ENCODE measurements at regions not wholly inside any gene's neighbourhood (a gene's known extent, or its start where the extent isn't known, plus 50 kb on each side); places are given as distances from the start of the nearest gene placed in this dataset.

DNA sequence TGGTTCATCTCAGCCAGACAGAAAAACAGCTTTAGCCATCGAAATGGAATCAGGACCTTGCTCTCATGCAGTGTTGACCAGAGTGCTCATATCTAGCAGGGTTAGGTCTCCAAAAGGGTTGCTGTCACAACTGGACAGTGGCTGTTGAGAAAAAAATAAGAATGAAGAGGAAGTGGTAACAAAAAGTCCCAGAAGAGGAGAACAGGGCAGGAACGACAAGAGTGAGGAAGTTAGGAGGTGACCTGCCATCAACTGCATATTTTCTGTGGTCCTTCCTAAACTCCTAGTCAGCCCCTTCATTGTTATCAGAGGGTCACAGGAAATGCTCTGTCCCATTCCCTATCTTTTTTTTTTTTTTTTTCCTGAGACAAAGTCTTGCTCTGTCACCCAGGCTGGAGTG is 188.1 kb upstream of the LINC00305 start:
- H3K36me3 ChIP-seq (ENCODE audit: low read depth), result no peaks in the 10 kb centered on the region
- no peak overlapping the region for H3K4me2 ChIP-seq
- H2AFZ ChIP-seq, result no peak overlapping the region
- H4K20me1 ChIP-seq (ENCODE audit: insufficient read depth), result no peaks in the 10 kb centered on the region
- no peak overlapping the region for H3K4me3 ChIP-seq
- BruUV-seq (replicated peaks), result no TSS peak
- TF ChIP-seq CTCF (conservative IDR thresholded peaks at IDR 0.05) (no peak), EZH2 (IDR thresholded peaks at IDR 0.05; ENCODE audit: low read depth) (no peak)
- ChIA-PET CTCF (no interaction called here), POLR2A (ENCODE audit: unreplicated experiment) (no interaction called here)
- no peak for DNase-seq
- no peaks in the 10 kb centered on the region for H3F3A ChIP-seq (ENCODE audit: insufficient read depth, low read depth)
- no peaks in the 10 kb centered on the region for H3K27me3 ChIP-seq (ENCODE audit: insufficient read depth, low read depth)
- no peak overlapping the region for H3K27ac ChIP-seq
- intact Hi-C loops (cut with micrococcal nuclease; ENCODE audit: unreplicated experiment), result loop anchor here (10.0 kb wide), 1 partner anchor 232 kb away; no protein-coding TSS in a partner anchor
- H3K9me3 ChIP-seq (ENCODE audit: insufficient read depth, low read depth), result no peaks in the 10 kb centered on the region
- H3K79me2 ChIP-seq (ENCODE audit: low read depth), result no peaks in the 10 kb centered on the region
- no peaks in the 10 kb centered on the region for H3K9me2 ChIP-seq (ENCODE audit: insufficient read depth)
- H3K4me1 ChIP-seq (replicated peaks; ENCODE audit: insufficient read depth), result no peaks in the 10 kb centered on the region

- CTCF ChIA-PET, result no interaction called here
- H3K4me1 ChIP-seq (replicated peaks; ENCODE audit: insufficient read depth), result no peaks in the 10 kb centered on the region
- no peaks in the 10 kb centered on the region for H3K27me3 ChIP-seq (ENCODE audit: insufficient read depth, low read depth)
- no peak overlapping the region for H3K4me2 ChIP-seq
- no peaks in the 10 kb centered on the region for H4K20me1 ChIP-seq (ENCODE audit: insufficient read depth)
- no peaks in the 10 kb centered on the region for H3K9me2 ChIP-seq (ENCODE audit: insufficient read depth)
- intact Hi-C loops (cut with micrococcal nuclease; ENCODE audit: unreplicated experiment), result loop anchor here (10.0 kb wide), 1 partner anchor 230 kb away; no protein-coding TSS in a partner anchor
- no peak overlapping the region for H3K27ac ChIP-seq
- DNase-seq, result no peak
- H3K9me3 ChIP-seq (ENCODE audit: insufficient read depth, low read depth), result no peaks in the 10 kb centered on the region
- no peak overlapping the region for H3K4me3 ChIP-seq
- no peaks in the 10 kb centered on the region for H3K36me3 ChIP-seq (ENCODE audit: low read depth)
- H3K79me2 ChIP-seq (ENCODE audit: low read depth), result no peaks in the 10 kb centered on the region
- POLR2A ChIA-PET (ENCODE audit: unreplicated experiment), result no interaction called here
- TF ChIP-seq CTCF (conservative IDR thresholded peaks at IDR 0.05) (no peak), EZH2 (IDR thresholded peaks at IDR 0.05; ENCODE audit: low read depth) (no peak)
- H3F3A ChIP-seq (ENCODE audit: insufficient read depth, low read depth), result no peaks in the 10 kb centered on the region
- H2AFZ ChIP-seq, result no peak overlapping the region
- BruUV-seq (replicated peaks), result no TSS peak
These were observed 185.9 kb upstream of the LINC00305 start for GRCh38 chr18:64334748-64335147.

- H3K4me2 ChIP-seq, result no peak overlapping the region
- H4K20me1 ChIP-seq (ENCODE audit: insufficient read depth), result no peaks in the 10 kb centered on the region
- H3K4me1 ChIP-seq (replicated peaks; ENCODE audit: insufficient read depth), result no peaks in the 10 kb centered on the region
- TF ChIP-seq CTCF (conservative IDR thresholded peaks at IDR 0.05) (no peak), EZH2 (IDR thresholded peaks at IDR 0.05; ENCODE audit: low read depth) (no peak)
- H3K27ac ChIP-seq, result no peak overlapping the region
- H3K27me3 ChIP-seq (ENCODE audit: insufficient read depth, low read depth), result no peaks in the 10 kb centered on the region
- H3K79me2 ChIP-seq (ENCODE audit: low read depth), result no peaks in the 10 kb centered on the region
- no peak for DNase-seq
- ChIA-PET POLR2A (ENCODE audit: unreplicated experiment) (no interaction called here), CTCF (no interaction called here)
- H3K9me3 ChIP-seq (ENCODE audit: insufficient read depth, low read depth), result no peaks in the 10 kb centered on the region
- H2AFZ ChIP-seq, result no peak overlapping the region
- no peaks in the 10 kb centered on the region for H3K36me3 ChIP-seq (ENCODE audit: low read depth)
- no TSS peak for BruUV-seq (replicated peaks)
- intact Hi-C loops (cut with micrococcal nuclease; ENCODE audit: unreplicated experiment), result loop anchor here (10.0 kb wide), 1 partner anchor 229 kb away; no protein-coding TSS in a partner anchor
- no peaks in the 10 kb centered on the region for H3F3A ChIP-seq (ENCODE audit: insufficient read depth, low read depth)
- H3K9me2 ChIP-seq (ENCODE audit: insufficient read depth), result no peaks in the 10 kb centered on the region
- H3K4me3 ChIP-seq, result no peak overlapping the region
These were observed 184.7 kb upstream of the LINC00305 start for GRCh38 chr18:64333584-64333983.

Measured in PC-9 (cell line).